Sciatic nerve (tissue), 2 donors: ENCODE measurements at regions not wholly inside any gene's neighbourhood (a gene's known extent, or its start where the extent isn't known, plus 50 kb on each side); places are given as distances from the start of the nearest gene placed in this dataset.
"Not testable (repeated sequence)": the region's sequence is repeated elsewhere in the genome, so short reads cannot be mapped to it uniquely, and the experiment has no call there.

Source experiments
- ATAC-seq: fragments of 200-7000 bp; cut with Tn5 transposase; one replicate; pipeline ENCODE4 v1.9.1; 2020; ENCODE audit warnings: mild to moderate bottlenecking, moderate library complexity
- DNase-seq: peaks from one replicate; pipeline ENCODE4 v3.0.0-alpha.2; 2020; ENCODE audit warnings: low spot score
- intact Hi-C: fragments of 100-400 bp; cut with DNase I; formaldehyde crosslinking; loops from one replicate; pipeline ENCODE4 v1.14.2; 2022
- donor health status: DM: no; HTN: no; CAD: no.
- donor health status: DM: no; HTN: no; CAD: no.

DNA sequence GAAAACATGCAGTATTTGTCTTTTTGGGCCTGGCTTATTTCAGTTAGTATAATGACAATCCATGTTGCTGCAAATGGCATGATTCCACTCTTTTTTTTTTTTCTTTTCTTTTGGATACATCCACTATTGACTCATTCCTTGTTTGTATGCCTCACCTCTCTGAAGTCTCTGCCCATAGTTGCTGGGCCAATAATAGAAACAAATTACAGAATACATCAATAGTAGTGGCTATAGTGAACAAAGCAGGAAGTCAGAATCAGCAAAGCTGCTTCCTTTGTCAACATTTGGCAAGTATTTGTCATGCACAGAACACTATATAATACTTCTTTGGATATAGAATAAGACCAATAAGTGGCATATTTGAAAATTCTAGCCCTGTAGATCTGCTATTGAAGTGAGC is 609.7 kb downstream of the STK39 start:
- ATAC-seq (no peak), DNase-seq (no peak)
- intact Hi-C loops = no loop called here

DNA sequence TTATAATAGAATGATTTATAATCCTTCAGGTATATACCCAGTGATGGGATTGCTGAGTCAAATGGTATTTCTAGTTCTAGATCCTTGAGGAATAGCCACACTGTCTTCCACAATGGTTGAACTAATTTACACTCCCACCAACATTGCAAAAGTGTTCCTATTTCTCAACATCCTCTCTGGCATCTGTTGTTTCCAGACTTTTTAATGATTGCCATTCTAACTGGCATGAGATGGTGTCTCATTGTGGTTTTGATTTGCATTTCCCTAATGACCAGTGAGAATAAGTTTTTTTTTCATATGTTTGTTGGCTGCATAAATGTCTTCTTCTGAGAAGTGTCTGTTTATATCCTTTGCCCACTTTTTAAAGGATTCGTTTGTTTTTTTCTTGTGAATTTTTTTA is 615.1 kb downstream of the STK39 start:
- ATAC-seq, DNase-seq, intact Hi-C loops: not testable (repeated sequence)

DNA sequence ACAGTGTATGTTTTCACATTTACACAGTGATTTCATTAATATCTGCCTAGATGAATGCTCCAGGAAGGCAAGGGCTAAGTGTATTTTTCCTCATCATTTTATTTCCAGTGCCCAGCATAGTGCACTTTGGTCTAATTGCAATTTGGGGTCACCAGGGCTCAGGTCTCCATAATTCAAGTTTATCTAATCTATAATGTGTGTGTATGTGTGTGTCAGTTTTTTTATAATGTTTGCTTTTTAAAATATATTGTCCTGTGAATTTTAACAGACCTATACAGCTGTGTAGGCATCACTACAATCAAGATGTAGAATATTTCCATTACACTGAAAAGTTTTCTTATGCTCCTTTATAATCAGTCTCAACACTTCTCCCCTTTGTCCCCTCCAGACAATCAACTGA is 620.4 kb downstream of the STK39 start:
- ATAC-seq (no peak), DNase-seq (no peak)
- intact Hi-C loops = no loop called here

DNA sequence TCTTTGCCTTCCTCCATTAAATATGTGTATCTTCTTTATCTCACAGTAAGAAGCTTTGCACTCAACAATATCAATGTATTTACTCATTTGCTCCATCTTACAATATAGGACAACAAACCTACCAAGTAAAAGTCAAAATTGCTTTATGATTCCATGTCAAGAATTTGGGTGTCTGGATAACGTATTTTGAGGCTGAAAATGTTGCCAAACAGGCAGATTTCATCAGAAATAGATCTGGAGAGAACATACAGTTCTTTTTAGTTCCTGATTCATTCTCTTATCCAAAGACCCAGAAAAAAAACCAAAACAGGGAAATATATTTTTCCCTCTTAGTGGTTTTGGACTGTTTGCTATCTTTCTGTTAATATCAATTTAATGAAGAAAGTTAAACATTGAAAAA is 621.1 kb downstream of the STK39 start:
- no peak for DNase-seq
- ATAC-seq = no peak
- intact Hi-C loops = no loop called here

DNA sequence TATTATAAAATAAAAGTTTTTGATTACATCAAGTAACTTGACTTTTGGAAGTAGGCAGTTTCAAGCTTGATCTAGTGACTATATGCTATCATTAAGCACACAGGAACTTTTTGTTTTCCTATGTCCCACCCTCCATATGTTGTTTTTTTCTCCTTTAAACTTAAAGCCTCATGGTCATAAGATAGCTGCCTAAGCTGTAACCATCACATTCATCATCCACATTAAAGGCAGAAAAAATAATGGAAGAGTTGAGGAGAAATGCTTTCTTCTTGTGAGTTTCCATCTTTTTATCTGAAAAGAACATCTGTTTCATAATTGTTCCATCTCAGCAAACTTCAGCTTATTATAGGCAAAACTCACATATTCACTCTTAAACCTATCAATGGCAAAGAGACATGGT is 630.4 kb downstream of the STK39 start:
- no peak for DNase-seq
- ATAC-seq = no peak
- intact Hi-C loops = no loop called here

DNA sequence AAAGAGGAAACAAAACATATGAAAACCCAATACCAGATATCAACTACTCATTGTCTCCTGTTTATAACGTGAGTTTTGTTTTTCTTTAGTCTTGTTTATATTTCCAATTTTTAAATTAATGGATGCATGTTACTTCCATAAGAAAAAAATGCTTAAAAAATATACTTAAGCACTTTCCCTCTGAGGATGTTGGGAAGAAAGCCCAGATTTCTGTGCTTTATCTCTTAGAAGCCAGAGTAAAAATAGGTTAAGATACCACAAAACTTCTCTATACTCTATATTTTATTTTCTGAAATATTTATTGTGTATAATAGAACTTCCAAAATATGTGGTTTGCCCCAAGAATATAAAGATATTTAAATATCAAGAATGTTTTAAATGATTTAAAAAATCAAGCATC is 633.9 kb downstream of the STK39 start:
- no peak for DNase-seq
- intact Hi-C loops = no loop called here
- ATAC-seq = no peak

DNA sequence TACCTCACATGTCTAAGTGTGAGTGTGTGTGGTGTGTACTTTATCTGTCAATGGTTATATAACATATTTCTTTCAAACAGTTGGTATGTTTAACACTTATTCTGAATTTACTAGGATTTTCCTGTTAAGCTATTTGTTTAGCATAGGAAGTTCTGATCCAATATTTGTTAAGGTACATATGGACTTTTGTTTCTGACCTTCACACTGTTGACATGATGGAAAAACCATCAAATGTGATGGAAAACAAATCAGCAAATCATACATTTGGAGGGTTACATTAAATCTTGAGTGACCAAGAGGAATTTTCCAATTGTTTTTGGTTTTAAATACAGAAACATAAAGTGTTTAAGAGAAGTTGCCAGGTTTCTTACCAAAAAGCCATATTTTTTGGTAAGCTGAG is 638.9 kb downstream of the STK39 start:
- intact Hi-C loops = no loop called here
- no peak for DNase-seq
- ATAC-seq = no peak

DNA sequence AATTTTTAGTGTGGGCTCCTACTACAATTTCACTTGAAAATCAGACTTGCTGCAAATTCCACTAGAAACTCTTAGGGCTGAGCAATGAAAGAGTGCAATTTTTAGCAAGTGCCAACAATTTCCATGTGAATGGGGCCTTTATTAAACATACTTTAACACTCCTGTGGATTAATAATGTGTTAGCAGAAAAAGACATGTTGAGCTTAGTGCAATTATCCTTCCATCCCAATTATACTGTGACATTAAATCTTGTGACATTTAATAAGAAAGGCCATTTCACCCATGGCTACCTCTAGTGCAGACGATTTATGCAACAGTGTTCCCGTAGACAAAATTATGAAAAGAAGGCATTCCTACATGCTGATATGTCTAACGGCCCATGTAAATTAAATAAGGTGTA is 639.7 kb downstream of the STK39 start:
- no peak for DNase-seq

DNA sequence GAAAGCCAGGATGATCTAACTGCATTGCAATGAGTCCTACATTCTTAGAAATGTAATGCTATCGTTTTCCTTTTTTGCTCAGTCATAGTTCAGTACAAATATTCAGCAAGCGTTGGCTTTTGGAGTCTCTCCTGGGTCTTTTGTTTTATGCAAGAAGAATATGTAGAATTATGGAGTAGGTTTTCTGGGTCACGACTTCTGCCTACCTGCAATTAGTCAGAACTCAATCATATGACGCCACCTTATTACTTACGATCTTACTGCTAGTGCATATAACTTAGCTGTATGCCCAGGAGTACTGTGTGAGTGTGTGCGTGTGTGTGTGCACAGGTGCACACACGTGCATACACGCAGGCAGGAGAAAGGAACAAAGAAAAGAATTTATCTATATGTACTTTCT is 640.2 kb downstream of the STK39 start:
- intact Hi-C loops = no loop called here
- ATAC-seq = no peak
- no peak for DNase-seq

More for the DNA sequence above, 639.7 kb downstream of the STK39 start:
- ATAC-seq = no peak
- intact Hi-C loops = no loop called here

DNA sequence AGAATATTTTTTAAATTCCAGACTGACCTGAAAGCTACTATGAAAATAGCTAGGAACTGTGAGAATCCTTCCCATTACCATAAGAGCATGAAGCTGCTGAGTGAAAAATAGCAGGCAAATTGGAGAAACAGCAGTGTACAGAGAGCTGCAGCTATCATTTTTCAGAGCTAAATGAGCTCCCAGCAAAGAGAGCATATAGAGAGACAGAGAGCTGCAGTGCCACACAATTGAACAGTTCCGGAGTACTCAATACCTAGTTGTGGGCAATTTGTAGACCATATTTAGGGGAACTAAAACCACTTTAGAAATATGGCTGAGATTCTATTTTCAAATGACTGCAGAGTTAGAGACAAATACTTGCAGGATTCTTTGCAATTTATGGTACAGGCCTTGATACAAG is 645.3 kb downstream of the STK39 start:
- intact Hi-C loops = no loop called here
- ATAC-seq = no peak
- no peak for DNase-seq

DNA sequence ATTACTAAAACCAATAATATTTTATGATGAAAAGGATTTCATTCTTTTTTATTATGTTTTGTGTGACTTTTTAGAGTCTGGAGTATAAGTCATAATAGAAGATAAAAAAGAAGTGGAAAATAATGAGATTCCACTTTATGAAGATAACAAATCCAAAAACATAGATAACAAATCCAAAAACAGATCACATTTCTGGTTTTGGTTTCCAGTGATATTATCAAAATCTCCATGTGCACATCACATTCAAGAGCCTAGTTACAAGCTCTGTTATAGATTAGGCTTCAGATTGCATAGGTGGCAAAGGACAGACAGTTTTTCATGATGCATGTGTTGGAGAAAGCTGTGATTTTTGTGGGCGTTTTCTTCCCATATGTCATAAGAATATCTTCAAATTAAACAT is 648.2 kb downstream of the STK39 start:
- no peak for DNase-seq
- intact Hi-C loops = no loop called here
- no peak for ATAC-seq

DNA sequence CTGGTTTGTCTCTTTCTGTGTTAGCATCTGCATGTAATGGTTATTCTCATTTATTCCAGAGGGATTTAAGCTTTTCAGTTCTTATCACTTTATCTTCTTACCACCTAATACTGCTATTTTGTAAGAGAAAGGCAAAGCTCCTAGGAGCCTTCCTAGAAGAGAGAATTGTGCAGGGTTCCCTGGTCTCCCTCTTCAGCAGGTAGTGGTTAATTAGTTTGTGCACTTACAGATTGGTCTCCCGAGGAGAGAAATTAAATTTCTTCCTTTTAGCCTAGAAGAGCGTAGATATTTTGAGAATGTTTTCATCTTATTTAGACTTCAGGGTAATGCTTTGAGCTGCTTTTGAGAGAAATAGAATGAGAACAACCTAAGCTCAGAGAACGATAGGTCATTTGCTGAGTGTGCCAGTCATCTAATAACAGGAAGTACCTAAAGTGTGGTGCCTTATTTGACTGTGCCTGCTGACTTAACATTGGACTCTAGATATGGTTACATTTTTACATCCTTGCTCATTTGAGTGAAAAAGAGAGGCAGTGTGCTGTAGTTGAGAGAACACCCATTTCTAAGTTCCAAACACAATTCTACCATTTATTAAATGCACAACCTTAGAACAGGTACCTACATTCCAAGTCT is 651.4 kb downstream of the STK39 start:
- no peak for ATAC-seq
- intact Hi-C loops = no loop called here
- no peak for DNase-seq

DNA sequence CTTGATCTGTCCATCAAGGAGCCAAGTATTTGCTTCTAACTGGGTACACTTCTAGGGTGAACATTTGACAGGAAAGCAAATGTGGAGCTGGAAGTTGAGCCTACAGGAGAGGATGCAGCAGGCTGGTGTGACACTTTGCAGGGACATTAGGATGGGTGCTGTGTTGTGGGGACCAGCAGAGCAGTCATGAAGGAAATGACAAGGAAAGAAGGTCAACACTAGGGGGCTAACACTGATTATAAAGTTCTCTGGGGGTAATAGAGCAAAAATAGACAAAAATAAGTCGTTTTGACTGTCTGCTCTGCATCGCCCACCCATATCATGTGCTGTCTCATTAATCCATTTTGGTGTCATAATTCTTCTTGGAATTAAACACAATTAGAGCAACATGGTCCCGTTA is 652.4 kb downstream of the STK39 start:
- DNase-seq = no peak
- intact Hi-C loops = no loop called here
- ATAC-seq = no peak

DNA sequence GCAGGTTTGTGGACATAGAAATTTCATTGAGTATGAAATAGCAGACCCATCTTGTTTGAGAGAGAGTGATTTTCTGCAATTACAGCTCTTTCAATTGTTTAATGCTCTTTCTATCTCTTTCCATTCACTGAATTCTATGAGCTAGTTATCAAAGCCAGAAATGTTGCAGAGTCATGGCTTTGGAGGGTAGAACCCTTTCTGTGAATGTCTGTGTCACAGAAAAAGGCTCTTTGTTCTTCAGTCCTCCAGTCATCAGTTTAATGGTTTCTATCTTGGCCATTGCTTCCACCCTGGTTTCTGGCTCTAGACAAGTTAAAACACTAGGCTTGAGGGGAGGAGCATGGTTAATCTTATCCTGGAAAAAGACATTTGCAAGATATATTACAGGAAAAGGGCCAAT is 655.0 kb downstream of the STK39 start:
- intact Hi-C loops = no loop called here
- ATAC-seq (no peak), DNase-seq (no peak)

DNA sequence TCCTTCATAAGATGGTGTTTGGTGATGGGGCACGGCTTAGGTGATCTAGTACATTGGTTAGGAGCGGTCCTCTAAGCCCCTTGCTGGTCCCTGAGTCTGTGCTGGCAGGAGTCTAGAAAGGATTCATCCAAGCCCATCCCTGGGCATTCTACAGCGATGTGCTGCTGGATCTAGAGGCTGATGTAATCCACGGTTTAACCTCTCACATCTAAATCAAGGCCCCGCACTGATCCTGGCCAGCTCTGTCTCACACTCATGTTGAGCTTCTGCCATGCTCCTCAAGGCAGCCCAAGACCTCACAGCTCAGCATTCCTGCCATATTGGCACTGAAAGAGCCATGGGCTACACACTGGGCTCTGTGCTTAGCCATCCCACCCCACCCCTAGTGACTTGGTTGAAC is 664.8 kb downstream of the STK39 start:
- DNase-seq (no peak), ATAC-seq (peak; percentile 56)
- intact Hi-C loops = no loop called here

DNA sequence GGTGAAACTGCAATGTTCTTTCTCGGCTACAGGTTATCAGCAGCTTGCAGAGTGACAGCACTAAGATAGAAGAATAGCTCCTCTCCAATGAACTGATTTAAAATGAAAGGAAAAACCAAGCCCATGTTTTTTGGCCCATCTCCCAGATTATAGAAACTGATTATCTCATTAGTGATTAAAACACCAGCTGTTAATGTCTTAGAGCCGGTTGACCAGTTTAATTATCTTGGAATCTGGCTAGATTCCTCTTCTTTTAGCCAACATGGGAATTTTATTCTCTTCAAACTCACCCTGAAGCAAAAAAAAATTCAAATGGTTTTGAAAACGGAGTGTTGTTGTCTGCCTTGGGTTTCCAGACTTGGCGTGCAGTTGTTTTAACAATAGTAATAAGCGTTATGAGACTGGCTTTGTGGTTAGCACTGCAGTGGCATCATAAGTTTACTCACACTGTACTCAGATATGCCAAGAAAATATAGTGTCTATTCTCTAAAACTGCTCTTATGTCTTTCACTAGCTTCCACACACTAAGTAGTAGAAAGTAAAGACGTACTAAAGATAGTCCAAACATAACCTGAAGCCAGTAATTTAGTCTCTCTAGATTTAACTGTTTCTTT is 665.3 kb downstream of the STK39 start:
- ATAC-seq = peak; percentile 41
- no peak for DNase-seq
- intact Hi-C loops = no loop called here

DNA sequence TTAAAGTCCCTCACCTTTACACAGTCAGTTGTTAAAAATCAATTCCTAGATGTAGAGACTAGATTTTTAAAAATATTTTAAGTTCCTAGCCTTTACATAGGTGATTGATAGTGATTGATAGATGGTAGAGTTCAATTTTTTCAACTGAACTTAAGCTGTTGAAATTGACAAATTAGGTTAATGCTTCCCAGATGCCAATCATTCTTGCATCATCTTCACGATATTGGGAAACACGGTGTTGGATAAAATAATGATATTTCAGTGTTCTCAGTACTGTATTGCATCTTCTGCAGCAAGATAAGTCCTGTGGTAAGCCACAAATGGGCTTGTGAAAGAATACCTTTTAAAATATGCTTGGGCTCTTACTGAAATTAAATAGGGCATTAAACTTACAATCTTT is 667.6 kb downstream of the STK39 start:
- DNase-seq = no peak
- intact Hi-C loops = no loop called here
- ATAC-seq = peak; percentile 71

DNA sequence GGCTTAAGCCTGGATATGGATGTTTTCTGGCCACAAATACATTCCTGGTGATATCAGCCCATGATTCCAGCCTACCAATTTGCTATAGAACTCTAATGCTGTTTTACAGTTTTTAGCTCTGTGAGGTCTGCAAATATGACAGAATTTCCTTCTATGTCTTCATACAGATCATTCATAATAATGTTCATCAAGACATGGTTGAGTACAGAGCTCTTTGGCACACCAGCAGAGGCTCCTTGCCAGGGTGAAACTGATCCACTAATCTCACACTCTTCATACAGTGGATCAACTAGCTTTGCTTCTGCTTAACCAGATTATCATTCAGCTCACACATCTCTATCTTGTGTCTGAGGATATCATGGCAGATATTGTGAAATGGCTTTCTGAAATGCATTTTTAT is 672.1 kb downstream of the STK39 start:
- ATAC-seq = no peak
- intact Hi-C loops = no loop called here
- DNase-seq = no peak

DNA sequence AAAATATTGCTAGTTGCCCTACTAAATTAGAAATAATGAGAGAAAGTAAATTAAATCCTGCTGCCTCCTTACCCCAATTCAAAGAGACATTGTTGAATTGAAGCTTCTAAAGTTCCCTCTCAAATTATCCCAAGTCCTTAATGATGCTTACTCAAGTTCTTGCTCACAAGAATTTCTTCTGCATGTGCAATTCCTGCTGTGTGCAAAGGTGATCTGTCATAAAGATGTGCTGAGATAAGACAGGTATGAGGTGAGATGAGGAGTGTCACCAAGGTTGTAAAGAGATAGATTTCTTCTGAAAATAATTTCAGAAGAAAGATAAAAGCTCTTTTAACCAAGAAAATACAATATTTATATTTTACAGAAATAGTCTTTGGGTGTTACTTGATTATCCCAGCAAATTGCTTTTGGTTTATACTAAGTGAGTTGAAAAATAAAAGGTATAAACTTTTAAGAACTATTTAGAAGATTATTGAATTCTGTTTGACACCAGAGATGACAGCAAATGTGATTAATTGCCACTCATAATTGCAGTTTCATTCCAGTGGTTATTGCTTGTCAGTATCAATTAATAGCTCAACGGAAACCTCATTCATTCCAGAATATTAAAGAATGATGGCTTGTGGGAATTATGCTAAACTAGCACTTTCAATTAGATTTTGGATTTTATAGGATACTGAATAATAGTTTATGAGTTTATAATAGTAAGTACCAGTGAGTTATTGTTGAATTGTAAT is 674.3 kb downstream of the STK39 start:
- intact Hi-C loops = no loop called here

DNA sequence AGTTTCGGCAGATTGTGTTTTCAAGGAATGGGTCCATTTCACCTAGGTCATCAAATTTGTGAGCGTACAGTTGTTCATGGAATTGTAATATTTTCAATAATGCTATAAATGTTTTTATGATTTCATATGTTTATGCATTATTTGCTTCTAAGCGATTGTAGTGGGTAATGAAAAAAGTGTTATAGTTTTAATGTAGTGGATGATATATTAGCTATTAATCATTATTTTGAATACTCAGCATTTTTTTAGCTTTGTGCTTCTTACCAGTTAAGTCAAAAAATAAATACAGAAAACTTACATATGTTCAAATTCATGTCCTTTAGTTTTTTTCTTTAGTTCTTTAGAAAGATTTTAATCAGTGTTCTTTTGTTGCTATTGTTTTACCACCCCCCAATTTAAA is 677.0 kb downstream of the STK39 start:
- no peak for DNase-seq
- intact Hi-C loops = no loop called here
- ATAC-seq = no peak

More for the DNA sequence above, 674.3 kb downstream of the STK39 start:
- ATAC-seq (no peak), DNase-seq (no peak)
